ENCODE measurements at regions not wholly inside any gene's neighbourhood (a gene's known extent, or its start where the extent isn't known, plus 50 kb on each side); places are given as distances from the start of the nearest gene placed in this dataset.

DNA sequence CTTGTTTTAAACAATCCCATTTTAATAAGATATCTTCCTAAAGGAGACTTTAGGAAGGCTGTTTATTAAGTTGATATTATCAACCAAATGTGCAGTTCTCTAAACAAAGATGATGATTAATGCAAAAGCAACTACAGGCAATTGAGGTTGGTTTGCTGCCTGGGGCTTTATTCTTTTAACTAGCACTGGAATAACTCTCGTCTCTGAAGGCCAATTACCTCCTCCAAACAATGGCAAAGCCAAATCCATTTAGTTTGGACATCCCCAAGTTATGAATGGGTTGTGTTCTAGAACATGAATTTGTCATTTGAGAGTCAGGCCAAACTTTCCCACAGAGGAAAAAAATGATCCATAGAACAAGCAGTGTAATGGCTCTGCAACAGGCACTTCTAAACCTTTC, 114.1 kb downstream of the SLC16A9 start:
- H3K36me3 ChIP-seq (ENCODE audit: control insufficient read depth, insufficient read depth, low read length): no peaks in the 10 kb centered on the region
- H3K27me3 ChIP-seq (ENCODE audit: control insufficient read depth, insufficient read depth, low read length): no peaks in the 10 kb centered on the region
- DNase-seq (ENCODE audit: low read depth): no peak
- no peak overlapping the region for H3K4me3 ChIP-seq (ENCODE audit: low read depth, low read length)
- TF ChIP-seq, protein P1, sequence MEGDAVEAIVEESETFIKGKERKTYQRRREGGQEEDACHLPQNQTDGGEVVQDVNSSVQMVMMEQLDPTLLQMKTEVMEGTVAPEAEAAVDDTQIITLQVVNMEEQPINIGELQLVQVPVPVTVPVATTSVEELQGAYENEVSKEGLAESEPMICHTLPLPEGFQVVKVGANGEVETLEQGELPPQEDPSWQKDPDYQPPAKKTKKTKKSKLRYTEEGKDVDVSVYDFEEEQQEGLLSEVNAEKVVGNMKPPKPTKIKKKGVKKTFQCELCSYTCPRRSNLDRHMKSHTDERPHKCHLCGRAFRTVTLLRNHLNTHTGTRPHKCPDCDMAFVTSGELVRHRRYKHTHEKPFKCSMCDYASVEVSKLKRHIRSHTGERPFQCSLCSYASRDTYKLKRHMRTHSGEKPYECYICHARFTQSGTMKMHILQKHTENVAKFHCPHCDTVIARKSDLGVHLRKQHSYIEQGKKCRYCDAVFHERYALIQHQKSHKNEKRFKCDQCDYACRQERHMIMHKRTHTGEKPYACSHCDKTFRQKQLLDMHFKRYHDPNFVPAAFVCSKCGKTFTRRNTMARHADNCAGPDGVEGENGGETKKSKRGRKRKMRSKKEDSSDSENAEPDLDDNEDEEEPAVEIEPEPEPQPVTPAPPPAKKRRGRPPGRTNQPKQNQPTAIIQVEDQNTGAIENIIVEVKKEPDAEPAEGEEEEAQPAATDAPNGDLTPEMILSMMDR (IDR thresholded peaks at IDR 0.05; ENCODE audit: insufficient read depth, low read length, poor library complexity, severe bottlenecking): no peak

DNA sequence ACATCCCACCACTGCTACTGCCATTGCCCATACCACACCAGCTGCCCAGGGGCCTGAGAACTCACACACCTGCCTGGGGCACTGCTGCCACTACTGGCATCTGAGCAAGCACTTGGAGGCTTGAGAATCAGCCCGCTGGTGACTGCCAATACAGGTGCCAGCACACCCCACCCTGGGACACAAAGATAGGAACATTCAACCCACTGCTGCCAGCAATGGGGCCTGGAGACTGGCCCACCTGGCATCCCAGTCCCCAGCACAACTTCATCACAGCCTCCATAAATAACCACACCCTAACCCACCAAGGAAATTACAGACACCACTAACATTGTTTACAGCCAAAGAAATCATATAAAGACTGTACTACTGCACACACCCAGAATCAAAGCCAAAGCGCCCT, 115.9 kb downstream of the SLC16A9 start:
- TF ChIP-seq, protein P1 (IDR thresholded peaks at IDR 0.05; ENCODE audit: insufficient read depth, low read length, poor library complexity, severe bottlenecking): no peak
- DNase-seq (ENCODE audit: low read depth): no peak
- Histone ChIP-seq H3K27me3 (ENCODE audit: control insufficient read depth, insufficient read depth, low read length) (no peaks in the 10 kb centered on the region), H3K4me3 (ENCODE audit: low read depth, low read length) (no peak overlapping the region), H3K36me3 (ENCODE audit: control insufficient read depth, insufficient read depth, low read length) (no peaks in the 10 kb centered on the region)

DNA sequence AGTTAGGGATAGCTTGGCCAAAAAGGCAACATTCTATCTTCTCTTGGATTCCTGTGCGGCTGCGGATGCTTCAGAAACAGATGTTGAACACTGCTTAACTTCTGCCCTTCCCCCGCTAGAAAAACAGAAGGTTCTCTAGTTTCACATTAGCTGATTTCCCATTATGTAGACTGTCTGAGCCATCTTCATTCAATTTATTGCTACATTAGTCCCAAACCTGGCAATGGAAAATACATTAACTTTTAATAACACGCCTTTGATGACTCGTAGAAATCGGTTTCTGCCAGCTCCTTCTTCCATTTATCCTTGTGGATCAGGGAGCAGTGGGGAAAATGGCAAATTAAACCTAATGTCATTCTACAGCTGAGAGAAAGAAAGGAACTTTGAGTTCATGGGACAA, 119.9 kb downstream of the SLC16A9 start:
- Histone ChIP-seq H3K36me3 (ENCODE audit: control insufficient read depth, insufficient read depth, low read length) (no peaks in the 10 kb centered on the region), H3K27me3 (ENCODE audit: control insufficient read depth, insufficient read depth, low read length) (no peaks in the 10 kb centered on the region), H3K4me3 (ENCODE audit: low read depth, low read length) (no peak overlapping the region)
- DNase-seq (ENCODE audit: low read depth): no peak
- TF ChIP-seq, protein P1 (IDR thresholded peaks at IDR 0.05; ENCODE audit: insufficient read depth, low read length, poor library complexity, severe bottlenecking): no peak

DNA sequence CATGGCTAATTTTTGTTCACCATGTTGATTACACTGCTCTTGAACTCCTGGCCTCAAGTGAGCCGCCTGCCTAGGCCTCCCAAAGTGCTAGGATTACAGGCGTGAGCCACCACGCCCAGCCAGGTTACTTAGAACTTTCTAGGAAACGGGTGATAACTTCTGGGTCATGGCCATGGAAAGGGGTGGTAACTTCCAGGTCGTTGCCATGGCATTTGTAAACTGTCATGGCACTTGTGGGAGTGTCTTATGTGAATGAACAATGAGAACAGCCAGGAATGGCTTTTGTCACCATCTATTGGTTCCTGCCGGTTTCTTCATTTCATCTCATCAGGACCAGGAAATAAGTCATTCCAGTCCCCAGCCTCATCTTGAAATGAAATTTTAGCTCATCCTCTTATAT, 120.9 kb downstream of the SLC16A9 start:
- no peak for DNase-seq (ENCODE audit: low read depth)
- TF ChIP-seq, protein P1 (IDR thresholded peaks at IDR 0.05; ENCODE audit: insufficient read depth, low read length, poor library complexity, severe bottlenecking): no peak
- no peaks in the 10 kb centered on the region for H3K27me3 ChIP-seq (ENCODE audit: control insufficient read depth, insufficient read depth, low read length)
- no peaks in the 10 kb centered on the region for H3K36me3 ChIP-seq (ENCODE audit: control insufficient read depth, insufficient read depth, low read length)
- no peak overlapping the region for H3K4me3 ChIP-seq (ENCODE audit: low read depth, low read length)

DNA sequence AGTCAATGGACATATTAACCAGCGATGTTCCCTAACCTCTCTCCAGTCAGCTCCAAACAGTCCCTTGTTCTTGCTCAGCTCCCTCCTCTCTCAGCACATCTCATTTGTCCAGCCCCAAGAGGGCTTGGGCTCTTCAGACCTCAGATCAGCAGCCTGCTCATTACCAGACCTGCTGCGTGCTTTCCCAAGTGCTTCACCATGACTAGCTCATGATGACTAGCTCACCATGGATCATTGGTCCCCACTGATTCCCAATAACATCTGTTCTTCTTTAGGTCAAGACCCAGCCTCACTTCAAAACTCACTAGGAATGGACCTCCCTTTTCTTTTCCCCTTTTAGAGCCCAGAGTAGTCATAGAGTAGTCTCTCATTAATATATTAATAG, 121.9 kb downstream of the SLC16A9 start:
- TF ChIP-seq, protein P1 (IDR thresholded peaks at IDR 0.05; ENCODE audit: insufficient read depth, low read length, poor library complexity, severe bottlenecking): no peak

DNA sequence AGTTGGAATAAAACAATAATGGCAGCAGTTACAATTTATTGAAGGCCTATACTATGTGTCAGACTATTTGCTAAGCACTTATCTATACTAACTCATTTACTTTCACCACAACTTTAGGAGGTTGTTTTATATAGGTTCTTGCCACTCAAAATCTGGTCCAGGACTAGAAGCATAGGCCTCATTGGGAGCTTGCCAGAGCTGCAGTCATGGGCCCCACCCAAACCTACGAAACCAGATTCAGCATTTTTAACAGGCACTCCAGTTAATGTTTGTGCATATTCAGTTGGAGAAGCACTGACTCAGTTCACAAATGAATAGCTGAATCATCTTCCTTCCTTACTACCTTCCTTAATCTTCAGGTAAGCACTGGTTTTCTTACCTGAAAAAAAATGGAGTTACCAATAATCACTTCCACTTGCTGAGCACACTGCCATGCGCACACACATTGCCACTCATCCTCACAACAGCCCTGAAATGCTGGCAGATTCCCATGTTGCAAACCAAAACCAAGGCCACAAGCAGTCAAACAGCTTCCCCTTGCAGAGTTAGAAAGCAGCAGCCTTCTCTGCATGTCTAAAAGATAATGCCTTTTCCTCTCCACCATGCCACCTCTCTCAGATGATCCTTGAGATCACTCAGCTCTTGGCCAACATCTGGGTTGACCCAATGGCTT, 122.4 kb downstream of the SLC16A9 start:
- no peak for DNase-seq (ENCODE audit: low read depth)

More for the DNA sequence above, 121.9 kb downstream of the SLC16A9 start:
- H3K36me3 ChIP-seq (ENCODE audit: control insufficient read depth, insufficient read depth, low read length): no peaks in the 10 kb centered on the region
- no peak overlapping the region for H3K4me3 ChIP-seq (ENCODE audit: low read depth, low read length)
- DNase-seq (ENCODE audit: low read depth): no peak
- H3K27me3 ChIP-seq (ENCODE audit: control insufficient read depth, insufficient read depth, low read length): no peaks in the 10 kb centered on the region

More for the DNA sequence above, 122.4 kb downstream of the SLC16A9 start:
- Histone ChIP-seq H3K27me3 (ENCODE audit: control insufficient read depth, insufficient read depth, low read length) (no peaks in the 10 kb centered on the region), H3K36me3 (ENCODE audit: control insufficient read depth, insufficient read depth, low read length) (no peaks in the 10 kb centered on the region), H3K4me3 (ENCODE audit: low read depth, low read length) (no peak overlapping the region)
- TF ChIP-seq, protein P1 (IDR thresholded peaks at IDR 0.05; ENCODE audit: insufficient read depth, low read length, poor library complexity, severe bottlenecking): no peak

Measured in kidney epithelial cell (primary cell).